CD4-positive, alpha-beta T cell treated with Interleukin-2 at 100 ng/mL for 4 hours (primary cell): ENCODE measurements at regions not wholly inside any gene's neighbourhood (a gene's known extent, or its start where the extent isn't known, plus 50 kb on each side); places are given as distances from the start of the nearest gene placed in this dataset.

Experiments used
- DNase-seq: peaks from one replicate; pipeline ENCODE4 v3.0.0-alpha.2; 2020; ENCODE audit warnings: low spot score

DNA sequence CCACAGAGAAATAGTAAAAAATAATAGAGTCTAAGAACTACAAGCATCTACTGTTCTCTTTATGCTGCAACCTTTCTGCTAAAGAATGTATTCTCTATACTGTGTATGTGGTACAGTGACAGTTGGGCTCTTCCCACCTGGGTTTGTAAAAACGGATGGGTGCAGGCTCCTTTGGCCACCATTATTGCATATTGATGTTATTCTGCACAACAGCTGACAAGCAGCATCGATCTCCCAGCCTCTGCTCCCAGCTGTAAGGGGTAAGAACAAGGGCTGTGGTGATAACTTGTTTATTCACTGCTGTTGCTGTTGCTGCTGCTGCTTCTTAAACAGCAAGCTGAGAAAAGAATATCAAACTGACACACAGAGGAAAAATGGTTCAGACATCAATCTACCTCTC is 56.1 kb downstream of the KCNRG start:
- no peak for DNase-seq

DNA sequence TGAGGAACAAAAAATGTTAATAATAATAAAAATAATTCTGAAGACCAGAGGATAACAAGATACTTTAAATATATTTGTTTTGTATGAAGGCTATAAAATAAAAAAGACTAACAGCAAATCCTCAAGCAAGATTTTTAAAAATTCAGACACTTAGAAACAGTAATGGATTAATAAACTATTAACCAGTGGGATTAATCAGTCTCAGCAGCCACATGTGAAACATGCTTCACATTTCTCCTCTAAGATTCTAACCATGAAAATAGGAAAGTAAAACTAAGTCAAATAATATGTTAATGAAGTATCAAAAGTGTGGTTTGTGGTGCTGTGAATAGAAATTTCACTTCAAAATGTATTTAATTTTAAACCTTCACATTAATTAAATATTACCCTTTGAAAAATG is 57.4 kb downstream of the KCNRG start:
- DNase-seq: no peak

DNA sequence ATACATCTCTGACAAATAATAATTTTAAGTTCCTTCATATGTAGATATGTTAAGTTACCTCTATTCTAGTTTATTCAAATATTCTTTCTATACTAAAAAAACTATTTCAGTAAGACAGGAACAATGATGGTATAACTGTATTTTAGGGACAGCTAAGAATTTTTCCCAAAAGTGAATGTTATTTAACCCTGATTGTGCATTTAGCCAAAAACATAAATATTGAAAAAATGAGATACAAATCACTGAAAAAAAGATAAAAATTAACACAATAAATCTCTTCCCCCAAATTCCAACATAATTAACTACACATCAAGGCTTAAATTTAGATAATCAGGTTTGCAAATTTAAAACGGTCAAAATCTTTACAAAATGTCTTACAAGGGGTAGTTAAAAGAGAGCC is 58.1 kb downstream of the KCNRG start:
- no peak for DNase-seq

DNA sequence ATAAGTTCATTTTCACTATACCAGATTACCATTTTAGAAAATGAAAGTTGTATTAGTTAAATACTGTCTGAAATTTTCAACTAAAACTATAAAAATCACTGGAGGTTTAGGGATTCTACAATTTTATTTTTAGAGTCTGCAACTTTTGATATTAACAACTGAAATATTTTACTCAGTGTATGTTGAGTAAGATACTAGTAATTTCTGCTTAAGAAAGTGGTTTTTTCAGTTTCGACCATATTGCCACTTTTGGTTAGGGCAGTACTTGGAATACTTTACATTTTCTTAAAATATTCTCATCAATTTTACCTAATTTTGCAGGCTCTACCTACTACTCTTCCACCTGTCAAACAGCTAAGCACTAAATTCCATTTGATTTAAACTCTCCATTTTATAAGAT is 59.6 kb downstream of the KCNRG start:
- DNase-seq: no peak

DNA sequence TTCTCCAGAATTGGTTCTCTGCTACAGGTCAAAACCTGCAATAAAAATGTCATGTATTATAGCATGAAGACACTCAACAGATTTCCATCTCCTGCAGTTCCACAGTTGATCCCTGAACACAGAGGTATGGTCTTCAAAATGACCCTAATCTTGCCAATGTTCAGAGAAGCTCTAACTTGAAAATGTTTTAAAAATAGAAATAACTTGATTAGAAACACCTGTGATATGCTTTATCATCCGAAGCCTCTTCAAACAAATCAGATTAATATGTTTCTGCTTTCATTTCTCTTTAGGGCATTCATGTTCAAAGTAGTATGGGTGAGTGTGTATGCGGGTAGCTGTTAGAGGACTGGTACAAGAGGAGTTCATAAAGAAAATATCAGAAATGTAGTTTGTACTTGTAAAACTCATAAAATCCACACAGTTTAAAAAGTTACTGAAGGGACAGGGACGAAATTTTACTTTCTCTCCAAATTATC is 60.4 kb downstream of the KCNRG start:
- no peak for DNase-seq

DNA sequence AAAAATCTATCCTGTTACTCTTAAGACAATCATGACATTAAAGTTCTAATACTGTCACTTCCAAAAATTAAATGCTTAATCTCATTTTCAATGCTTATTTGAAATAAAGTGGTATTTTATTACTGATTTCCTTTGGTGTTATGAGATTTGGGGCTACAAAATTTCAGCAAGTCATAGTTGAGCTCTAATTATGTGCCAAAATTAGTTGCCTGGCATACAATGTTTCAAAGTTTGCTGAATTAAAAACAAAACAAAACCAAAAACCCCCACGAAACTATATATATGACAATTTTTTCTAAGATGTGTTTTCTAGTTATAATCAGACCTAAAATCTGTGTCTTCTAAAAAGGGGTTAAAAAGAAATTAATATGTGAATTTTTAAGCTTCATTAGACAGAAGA is 62.2 kb downstream of the KCNRG start:
- DNase-seq: no peak

DNA sequence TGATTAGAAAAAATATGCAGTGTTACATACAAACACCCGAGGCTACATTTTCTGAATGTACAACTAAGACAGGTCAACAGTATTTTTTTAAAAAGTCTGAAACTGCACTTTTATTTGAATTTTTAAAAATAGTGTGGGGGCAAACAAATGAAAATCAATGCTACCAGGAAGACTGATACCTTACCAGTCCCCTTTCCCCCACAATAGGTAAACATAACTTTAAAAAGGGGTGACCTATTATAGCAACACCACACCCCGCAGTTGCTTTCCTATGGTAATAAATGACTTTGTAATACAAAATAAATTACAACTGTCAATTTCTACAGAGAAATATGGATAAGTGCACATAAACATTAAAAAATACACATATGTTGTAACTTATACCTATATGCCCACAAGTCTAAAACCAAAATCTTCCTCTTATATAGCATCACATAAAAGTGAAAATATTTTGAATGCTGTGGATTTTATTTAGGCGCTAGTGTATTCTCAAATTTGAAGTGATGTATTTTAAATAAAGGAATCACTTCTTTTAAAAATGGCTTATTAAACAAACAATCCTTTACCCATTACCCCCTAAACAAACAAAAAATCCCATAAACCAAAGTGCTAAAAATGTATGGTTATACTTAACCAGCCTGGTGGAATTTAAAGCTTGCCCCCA is 63.1 kb downstream of the KCNRG start:
- no peak for DNase-seq

DNA sequence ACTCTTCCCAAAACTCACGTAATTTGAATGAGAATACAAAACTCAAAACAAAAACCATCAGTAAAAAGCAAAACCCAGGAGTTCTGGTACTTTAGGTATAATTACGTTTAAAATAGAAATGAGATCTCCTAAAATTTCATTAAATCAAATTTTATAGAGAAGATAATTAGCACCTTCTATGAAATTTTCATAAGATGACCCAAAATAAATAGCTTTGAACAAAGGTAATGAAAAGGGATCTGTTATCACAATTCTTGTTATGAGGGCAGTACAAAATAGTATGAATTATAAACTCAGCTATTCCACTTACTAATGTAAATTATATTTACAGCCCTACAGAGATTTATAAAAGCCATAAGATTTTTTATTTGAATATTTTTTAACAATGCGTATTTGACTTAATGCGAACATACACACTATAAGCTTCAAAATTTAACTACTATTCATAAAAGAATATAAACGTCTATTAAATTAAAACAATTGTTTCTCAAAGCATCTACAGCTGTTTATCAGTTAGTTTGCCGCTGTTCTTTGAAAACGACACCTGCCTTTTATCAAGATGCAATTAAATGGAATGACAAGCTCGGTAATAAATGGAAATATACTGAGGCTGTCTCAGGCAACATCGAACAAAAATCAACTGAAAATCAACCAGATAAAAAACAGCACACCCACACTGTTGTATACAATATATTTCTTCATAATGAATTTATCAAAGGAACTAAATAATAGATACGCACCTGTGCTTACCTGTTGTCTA is 63.8 kb downstream of the KCNRG start:
- no peak for DNase-seq

DNA sequence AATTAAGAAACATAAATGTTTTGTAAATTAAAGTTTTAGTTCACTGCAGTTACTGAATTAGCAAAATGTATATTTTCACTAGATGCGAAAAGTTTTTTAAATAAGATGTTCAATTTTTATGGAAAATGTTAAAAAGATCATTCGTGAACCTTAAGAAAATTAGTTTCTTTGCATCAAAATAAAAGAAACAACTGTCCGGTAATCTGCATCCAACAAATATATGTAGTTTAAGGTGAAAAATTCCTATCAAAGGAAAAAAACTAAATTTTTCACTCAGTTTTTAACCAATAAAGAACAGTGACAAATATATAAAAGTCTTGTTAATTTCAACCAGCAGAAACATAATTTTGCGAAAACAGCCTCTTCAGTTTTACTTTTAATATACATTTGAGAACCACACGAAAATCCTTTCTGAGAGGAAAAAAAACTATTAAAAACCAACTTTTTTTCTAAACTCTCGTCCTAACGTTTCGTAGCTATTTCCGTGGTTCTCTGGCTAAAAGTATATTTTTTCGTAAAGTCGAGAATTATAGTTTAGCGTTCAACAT is 64.5 kb downstream of the KCNRG start:
- no peak for DNase-seq

DNA sequence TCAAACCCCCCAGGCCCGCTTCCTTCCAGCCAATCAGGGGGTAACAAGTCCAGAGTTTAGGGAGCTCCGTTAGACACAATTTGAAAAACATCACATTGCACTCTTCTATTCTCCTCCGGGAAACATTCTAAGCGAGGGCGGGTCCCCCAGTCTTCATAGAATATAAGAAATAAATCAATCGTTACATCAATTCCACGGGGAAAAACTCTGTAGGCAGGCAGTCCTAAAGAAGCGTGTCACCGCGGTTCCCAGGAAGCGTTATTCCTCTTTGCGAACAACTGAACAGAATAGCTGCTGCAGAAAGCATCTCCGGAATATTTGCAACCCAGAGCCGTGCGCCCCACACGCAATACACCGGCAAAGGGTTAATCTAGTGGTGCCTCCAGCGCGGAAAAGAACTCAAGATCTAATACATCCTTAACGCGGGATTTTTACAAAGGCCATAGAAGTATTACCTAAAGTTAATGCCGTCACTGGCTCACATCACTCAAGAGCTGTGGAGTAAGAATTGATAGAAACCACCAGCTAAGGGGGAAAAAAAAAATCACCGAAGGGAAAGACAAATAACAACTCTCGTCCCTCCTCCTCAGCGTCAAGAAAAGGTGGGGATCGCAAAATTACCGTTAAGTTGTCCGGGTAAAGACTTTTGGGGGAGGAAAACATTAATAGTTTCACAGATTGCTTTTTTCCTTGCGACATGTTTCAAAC is 65.1 kb downstream of the KCNRG start:
- DNase-seq: peak; percentile 50

DNA sequence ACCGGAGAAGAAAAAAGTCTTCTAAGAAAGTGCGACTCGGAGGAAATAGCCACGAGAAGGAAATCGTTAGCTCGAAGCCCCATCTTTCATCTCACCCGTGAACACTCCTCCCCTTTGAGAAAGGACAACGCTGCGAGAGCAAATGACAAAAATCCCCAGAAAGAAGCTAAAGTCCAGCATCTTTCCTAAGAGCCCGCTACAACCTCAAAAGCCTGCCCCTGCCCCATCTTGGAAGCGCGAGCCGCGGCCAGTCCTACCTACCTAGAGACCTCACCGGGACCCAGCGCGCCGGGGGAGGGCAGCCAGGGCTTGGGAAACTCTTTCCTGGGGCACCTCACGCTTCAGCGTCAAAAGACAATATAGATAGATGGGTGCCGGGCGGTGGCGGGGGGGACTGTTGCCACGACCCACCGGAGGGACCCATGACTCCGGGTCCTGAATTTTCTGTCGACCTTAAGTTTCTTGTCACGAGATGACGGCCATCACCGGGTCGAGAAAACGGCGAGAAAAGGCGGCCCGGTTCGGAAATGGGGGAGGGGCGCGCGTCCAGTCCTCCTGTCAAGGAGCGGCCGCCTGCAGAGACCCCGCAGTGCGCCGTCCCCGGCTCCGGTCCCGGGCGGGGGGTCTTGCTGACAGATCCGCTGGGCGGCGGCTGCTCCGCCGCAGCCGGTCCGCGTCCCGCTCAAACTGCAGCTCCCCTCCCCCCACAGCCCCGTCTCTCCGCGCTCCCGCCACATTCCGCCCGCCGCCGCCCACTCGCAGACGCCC is 65.9 kb downstream of the KCNRG start:
- DNase-seq: peak; percentile 45

DNA sequence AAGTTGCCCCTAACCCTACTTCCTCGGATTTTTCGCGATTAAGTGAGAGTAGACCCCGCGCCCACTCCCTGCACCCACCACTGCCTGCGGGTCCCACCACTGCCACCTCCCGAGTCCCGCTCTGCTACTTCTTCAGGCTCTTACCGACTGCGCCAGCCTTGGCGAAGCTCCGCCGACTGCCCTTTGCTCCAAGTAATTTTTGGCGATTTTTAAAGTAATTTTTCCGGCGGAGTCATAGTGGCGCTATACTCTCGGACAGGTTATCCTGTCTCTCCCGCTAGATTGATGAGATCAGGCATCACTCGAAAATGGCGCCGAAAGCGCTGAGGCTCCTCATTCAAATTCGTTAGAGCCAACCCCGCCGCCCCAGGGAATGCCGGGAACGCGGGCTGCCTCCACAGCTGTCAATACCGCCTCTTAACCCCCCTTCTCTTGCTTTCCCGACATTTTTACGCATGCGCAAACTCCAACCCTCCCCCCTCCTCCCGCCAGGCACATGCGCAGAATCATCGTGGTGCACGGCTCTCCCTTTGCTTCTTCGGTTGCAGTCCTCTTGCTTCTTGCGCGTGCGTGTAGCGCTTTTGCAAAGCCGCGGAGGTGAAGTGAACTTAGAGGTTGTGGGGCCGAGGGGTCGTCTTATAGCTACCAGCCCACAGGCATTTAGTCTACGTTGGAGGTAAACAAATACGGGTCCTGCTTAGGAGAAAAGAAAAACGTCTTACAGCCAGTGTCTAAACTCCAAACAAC is 66.6 kb downstream of the KCNRG start:
- DNase-seq: peak; percentile 99

DNA sequence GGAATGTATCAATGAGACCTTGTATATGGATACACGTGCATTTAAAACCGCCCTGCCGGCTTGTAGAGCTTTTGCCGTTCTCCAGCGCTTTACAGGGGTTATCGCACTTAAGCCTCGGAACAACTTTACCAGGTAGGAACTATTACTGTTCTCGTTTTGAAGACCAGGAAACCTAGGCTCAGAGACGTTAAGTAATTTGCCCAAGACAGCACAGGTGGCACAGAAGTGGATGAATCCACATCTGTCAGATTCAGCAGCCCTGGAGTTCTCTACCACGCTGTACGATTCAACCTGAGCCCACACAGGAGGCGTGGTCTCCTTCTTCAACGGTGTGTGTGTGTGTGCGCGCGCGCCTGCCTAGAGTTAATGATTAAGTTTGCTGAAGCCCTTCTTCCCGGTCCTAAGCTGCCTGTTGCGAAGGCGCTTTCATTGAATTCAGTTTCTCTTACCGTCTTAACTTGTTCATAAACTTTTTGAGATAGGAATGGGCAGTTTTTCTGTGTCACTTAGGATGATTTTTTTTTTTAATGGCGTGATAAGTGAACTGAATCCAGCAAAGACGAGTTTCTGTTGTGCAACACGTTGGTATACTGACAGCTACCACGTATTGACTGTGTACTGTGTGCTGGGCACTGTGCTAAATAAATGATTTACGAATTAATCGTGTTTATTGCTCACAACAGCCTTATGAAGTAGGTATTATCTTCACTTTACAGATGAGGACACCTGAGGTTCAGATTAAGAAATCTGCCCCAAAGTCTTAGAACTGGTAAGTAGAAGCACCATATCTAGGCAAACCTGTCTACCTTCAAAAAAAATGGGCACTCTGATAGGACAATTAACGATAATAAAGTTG is 67.4 kb downstream of the KCNRG start:
- DNase-seq: peak; percentile 76

DNA sequence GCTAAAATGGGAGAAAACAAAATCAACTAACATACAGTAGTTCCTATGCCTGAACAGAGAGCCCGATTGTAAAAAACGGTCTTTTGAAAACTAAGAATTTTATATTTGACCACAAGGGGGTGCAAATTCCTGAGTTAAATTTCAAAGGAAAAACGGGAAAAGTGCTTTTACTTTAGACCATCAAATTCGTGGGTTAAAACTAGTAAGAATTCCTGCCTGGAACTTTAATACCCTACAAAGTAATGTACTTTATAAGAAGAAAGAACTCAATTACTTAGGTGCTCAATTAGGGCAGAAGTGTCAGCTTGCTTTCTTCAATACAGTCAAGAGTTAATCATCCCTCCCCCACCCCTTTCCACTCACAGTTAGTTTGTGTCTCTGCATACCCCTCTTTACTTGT is 69.8 kb downstream of the KCNRG start:
- peak; percentile 43 for DNase-seq

DNA sequence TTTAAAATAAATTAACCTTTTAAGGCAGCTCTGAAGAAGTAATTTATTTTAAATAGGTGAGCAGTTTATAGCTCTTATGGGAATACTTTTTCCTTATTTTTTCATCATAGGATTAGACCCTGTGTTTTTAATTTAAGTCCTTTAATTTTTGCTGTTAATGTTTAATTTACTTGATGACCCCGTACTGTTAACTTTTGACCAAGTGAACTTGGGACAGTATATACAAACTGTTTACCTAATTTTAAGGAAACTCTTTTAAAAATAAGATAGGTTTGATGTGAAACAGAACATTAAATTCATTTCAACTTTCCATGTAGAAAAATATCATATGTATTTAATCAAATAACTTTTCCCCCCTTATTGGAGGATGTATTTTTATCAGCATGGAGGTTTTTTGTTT is 74.4 kb downstream of the KCNRG start:
- no peak for DNase-seq

DNA sequence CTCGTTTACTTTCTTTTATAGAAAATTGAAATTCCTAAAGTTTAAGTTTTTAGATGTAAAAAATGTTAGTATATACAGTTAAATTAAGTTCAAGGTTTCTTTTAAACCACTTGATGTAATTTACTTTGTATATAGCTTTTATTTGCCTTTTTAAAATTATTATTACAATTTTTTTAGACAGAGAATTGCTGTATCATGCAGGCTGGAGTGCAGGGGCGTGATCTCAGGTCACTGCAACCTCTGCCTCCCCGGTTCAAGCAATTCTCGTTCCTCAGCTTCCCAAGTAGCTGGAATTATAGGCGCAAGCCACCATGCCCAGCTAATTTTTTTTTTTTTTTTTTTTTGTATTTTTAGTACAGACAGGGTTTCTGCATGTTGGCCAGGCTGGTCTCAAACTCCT is 75.0 kb downstream of the KCNRG start:
- DNase-seq: no peak

DNA sequence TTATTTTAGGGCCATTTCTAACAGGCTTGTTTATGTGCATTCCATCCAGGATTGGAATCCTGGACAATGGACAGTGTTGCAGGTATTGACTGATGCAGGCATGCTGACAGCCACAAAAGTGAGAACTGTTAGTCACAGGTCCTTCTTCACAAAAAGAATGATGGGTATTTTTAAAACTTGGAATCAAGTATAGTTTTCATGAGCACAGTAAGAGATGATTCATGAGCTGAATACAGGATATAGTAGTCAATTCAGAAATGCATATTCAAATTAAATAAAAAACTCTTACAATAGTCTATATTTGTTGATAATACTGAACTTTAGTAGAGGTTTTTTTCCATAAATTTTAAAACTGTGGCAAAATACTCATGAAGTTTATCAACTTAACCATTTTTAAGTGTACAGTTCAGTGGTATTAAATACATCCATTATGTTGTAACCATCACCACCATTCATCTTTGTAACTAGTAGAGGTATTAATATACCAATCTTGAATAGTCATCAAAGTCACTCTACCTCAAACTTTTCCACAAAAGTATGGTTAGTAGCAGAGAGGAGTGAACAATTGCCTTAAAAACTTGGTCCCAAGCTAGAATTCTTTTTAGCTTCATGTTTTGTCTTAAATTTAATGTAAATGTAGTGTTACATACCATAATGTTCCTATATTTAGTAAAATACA is 79.5 kb downstream of the KCNRG start:
- no peak for DNase-seq

DNA sequence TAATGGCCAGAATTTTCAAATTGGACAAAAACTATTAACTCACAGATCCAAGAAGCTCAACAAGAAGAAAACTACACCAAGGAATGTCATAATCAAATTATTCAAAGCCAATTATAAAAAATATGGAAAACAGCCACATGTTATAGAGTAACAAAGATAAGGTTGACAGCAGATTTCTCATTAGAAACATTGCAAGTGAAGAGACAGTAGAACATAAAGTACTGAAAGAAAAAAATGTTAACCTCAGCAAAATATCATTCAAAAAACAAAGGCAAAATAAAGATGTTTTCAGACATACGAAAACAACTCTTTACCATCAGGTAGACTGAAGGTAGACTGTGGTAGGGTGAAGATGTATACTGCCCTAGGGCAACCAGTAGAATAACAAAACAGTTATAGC is 83.4 kb downstream of the KCNRG start:
- DNase-seq: no peak

DNA sequence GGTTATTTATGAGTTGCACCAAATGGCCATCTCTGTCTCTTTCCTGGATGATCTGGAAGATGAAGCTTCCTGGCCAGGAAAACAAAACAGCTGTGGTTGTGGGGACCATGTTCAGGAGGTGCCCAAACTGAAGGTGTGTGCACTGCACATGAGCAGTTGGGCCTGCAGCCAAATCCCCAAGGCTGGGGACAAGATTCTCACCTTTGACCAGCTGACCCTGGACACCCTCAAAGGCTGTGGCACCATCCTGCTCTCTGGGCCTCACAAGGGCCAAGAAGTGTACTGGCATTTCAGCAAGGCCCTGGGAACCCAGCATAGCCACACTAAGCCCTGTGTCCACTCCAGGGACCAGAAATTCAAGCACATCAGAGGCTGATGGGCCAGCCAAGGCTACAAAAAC is 84.2 kb downstream of the KCNRG start:
- no peak for DNase-seq

DNA sequence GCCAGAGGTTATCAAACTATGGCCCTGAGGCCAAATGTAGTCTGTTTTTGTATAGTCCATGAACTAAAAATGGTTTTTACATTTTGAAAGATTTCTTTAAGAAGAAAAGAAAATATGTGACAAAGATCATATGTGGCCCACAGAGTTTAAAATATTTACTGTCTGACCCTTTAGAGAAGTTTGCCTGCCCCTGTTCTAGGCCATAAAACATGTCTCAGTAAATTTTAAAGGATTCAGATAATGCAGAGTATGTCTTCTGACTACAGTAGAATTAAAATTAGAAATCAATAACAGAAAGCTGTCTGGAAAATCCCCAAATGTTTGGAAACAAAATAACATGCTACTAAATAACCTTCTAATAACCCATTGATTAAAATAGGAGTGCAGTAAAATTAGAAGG is 86.3 kb downstream of the KCNRG start:
- no peak for DNase-seq
